ENCODE measurements at regions not wholly inside any gene's neighbourhood (a gene's known extent, or its start where the extent isn't known, plus 50 kb on each side); places are given as distances from the start of the nearest gene placed in this dataset.

DNA sequence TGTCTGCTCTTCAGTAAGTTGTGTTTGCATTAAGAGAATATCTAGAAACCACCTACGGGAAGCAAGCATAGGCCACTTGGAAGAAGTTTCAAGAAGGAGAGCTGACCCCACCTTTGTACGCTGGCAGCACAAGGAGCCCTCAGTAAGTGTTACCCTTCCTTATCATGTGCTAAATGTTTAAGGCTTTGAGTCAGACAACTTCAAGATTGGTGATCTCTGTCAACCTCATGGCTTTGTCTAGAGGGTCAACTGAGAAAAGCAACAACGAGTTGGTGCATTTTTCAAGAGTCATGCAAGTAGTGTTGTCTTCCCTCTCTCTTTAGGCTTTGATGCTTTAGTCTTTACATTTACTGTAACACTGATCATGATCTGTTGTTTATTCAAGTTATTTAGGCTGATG lies 53.2 kb upstream of the SPTLC3 start:
- Histone ChIP-seq H3K4me1 (no peaks in the 10 kb centered on the region), H3K36me3 (no peaks in the 10 kb centered on the region), H3K27ac (no peak overlapping the region), H3K27me3 (no peaks in the 10 kb centered on the region), H3K4me3 (no peak overlapping the region), H3K9me3 (no peaks in the 10 kb centered on the region)
- DNase-seq (ENCODE audit: low spot score in 2 of 2) = no peak
- intact Hi-C loops (cut with DNase I) = no loop called here
- no peak for TF ChIP-seq CTCF (IDR thresholded peaks at IDR 0.05)

- Histone ChIP-seq H3K36me3 (no peaks in the 10 kb centered on the region), H3K9me3 (no peaks in the 10 kb centered on the region), H3K4me3 (no peak overlapping the region), H3K27me3 (no peaks in the 10 kb centered on the region), H3K4me1 (no peaks in the 10 kb centered on the region), H3K27ac (no peak overlapping the region)
- intact Hi-C loops (cut with DNase I) = no loop called here
- no peak for DNase-seq (ENCODE audit: low spot score in 2 of 2)
- TF ChIP-seq CTCF (IDR thresholded peaks at IDR 0.05) = no peak
Observed at GRCh38 chr20:12956303-12956702, 52.5 kb upstream of the SPTLC3 start.

GRCh38 chr20:12957968-12958367 lies 50.8 kb upstream of the SPTLC3 start:
- Histone ChIP-seq H3K27me3 (no peaks in the 10 kb centered on the region), H3K27ac (no peak overlapping the region), H3K36me3 (no peaks in the 10 kb centered on the region), H3K4me3 (no peak overlapping the region), H3K9me3 (no peaks in the 10 kb centered on the region), H3K4me1 (no peaks in the 10 kb centered on the region)
- no peak for DNase-seq (ENCODE audit: low spot score in 2 of 2)
- intact Hi-C loops (cut with DNase I) = no loop called here
- TF ChIP-seq CTCF (IDR thresholded peaks at IDR 0.05) = no peak
